Ureter (tissue), 1 donor: ENCODE measurements at regions not wholly inside any gene's neighbourhood (a gene's known extent, or its start where the extent isn't known, plus 50 kb on each side); places are given as distances from the start of the nearest gene placed in this dataset.
"Not testable (repeated sequence)": the region's sequence is repeated elsewhere in the genome, so short reads cannot be mapped to it uniquely, and the experiment has no call there.

Experiments used
- DNase-seq: peaks from one replicate; pipeline ENCODE4 v3.0.0-alpha.2; 2020; ENCODE audit warnings: low spot score
- donor health status: DM: yes; HTN: yes; CAD: no.

DNA sequence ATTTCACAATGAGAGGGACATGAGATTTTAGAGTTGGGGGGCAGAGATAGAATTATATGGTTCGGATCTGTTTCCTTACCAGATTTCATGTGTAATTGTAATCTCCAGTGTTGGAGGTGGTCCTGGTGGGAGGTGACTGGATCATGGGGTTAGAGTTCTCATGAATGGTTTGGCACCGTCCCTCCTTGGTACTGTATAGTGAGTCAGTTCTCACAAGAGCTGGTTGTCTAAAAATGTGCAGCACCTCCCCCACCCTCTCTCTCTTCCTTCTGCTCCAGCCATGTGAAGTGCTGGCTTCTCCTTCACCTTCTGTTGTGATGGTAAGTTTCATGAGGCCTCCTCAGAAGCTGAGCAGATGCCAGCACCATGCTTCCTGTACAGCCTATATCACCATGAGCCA lies 138.1 kb downstream of the SCG2 start:
- DNase-seq: no peak

DNA sequence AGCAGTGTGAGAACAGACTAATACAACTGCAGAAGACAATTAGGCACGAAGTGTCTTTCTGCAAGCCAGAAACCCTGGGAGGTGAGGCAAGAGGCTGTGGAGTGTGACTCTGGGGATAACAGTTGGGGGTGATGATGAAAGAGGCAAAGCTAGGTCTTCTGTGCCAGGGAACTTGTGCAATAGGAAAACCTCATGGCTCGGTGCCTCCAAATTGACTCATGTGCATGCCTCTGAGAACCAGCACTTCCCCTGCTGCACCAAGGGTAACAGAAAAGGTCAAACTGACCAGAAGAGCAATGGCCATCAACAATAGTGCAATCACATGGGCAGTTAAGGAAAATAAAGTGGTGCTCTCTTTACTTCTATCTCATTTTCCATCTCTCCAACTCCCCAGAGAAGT lies 136.4 kb downstream of the SCG2 start:
- DNase-seq: peak; percentile 85

DNA sequence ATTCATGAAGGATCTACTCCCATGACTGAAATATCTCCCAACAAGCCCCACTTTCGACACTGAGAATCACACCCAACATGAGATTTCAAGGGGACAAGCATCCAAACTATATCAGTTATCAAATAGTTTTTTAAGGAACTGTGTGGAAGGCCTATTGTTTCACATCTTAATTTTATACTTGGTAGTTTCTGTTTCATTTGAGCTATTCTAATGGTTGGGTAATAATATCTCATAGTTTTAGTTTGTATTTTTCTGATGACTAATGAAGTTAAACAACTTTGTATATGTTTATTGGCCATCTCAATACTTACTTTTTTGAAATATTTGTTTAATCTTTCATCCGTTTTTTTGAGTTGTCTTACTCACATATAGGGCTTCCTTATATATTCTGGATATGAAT lies 135.0 kb downstream of the SCG2 start:
- no peak for DNase-seq

DNA sequence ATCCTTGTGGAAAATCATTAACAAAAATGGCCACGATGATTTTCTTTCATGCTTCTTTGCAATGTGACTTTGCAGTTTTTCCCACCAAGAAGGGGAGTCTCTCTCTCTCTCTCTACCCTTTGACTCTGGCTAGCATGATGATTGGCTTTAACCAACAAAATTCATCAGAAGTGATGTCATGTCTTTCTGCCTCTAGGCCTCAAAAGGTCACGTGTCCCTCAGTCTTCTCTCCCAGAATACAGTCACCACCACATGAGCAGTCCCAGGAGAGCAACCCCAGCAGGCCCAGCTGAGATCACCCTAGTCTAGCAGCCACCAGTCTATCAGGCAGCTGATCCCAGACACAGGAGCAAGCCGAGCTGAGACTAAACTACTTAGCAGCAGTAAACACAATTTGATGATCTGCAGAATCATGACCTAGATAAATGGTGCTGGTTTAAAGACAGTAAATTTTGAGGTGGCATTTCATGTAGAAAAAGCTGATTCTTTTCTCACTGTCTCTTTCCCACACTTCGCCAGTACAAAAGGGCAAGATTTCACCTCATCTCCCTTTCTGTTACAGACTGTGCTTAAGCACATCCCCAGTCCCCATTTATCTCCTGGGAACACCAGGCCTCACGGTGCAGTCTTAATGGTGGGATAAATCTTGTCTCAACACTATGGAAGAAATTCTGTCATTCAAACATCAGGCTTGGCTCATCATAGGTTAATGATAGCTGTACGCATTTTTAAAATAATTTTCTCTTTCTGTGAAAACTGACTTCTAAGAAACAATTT lies 132.7 kb downstream of the SCG2 start:
- no peak for DNase-seq

DNA sequence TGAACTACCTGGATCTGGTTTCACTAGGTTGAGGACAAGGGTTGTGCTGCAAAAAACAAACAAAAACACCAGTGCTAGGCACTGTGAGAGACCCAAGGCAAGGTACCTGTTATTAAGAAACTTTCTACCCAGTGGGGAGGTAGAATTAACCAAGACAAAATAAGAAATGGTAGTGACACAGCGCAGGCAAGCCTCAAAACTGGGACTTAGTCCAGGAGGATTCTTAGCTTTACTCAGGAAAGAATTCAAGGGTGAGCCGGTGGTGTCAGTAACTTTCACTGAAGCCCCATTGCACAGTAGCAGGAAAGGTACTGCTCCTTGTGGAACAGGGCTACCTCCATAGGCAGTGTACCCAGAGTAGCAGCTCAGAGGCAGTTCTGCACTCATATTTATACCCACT lies 131.6 kb downstream of the SCG2 start:
- no peak for DNase-seq

DNA sequence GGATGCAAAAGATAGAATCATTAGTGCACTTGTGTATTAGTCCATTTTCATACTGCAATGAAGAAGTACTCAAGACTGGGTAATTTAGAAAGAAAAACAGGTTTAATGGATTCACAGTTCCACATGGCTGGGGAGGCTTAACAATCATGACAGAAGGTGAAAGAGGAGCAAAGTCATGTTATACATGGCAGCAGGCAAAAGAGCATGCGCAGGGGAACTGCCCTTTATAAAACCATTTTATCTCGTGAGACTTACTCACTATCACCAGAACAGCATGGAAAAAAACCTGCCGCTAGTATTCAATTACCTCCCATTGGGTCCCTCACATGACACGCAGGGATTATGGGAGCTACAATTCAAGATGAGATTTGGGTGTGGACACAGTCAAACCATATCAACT lies 129.4 kb downstream of the SCG2 start:
- DNase-seq: no peak

DNA sequence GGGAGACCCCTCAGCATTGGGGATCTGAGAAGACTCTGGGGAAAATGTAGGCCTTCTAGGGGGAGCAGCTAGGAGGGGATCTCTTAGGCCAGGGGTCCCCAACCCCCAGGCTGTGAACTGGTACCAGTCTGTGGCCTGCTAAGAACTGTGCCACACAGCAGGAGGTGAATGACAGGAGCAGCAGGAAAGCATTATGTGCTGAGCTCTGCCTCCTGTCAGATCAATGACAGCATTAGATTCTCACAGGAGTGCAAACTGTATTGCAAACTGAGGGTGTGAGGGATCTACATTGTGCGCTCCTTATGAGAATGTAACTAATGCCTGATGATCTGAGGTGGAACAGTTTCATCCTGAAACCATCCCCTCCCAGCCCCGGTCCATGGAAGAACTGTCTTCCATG lies 127.3 kb downstream of the SCG2 start:
- no peak for DNase-seq

DNA sequence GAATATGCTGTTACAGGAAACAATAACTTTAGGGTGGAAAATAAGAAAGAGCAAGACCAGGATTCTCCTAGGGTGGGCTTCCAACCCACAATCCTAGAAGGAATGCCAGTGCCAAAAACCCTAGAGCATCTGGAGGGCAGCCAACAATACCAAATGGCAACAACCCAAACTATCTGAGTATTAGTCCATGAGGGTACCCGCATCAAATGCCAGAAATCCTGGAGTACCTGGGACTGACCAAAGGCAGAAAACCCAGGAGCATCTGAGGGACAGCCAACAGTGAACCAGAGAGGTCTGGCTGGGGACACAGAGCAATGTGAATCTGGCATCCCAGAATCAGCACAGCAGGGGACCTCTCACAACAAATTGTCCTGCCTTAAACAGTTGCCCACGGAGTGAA lies 126.3 kb downstream of the SCG2 start:
- DNase-seq: no peak

DNA sequence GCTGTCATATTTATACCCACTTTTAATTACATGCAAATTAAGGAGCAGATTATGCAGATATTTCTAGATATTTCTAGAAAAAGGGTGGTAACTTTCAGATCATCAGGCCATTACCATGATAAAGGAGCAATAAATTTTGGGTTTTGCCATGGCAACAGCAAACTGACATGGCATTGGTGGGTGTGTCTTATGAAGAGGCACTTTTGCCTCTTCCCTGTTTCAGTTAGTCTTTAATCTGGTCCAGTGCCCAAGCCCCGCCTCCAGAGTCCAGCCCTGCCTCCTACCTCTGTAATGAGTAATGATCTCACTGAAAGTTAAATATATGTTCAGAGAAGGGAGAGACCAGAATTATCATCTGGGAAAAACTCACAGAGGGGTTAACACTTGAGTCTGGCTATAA lies 124.8 kb downstream of the SCG2 start:
- no peak for DNase-seq

DNA sequence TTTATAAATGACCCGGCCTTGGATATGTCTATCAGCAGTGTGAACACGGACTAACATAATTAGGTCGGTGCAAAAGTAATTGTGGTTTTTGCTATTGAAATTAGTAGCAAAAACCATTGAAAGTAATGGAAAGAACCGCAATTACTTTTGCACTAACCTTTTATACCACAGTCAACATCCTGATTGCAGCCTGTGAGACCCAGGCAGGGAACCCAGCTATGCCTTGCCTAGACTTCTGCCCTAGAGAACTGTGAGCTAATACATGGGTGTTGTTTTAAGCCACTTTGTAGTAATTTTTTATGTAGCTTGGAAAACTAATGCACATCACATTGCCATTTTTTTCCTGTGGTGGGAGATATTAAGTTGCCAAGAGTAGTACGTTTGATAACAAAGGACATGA lies 120.7 kb downstream of the SCG2 start:
- DNase-seq: no peak

DNA sequence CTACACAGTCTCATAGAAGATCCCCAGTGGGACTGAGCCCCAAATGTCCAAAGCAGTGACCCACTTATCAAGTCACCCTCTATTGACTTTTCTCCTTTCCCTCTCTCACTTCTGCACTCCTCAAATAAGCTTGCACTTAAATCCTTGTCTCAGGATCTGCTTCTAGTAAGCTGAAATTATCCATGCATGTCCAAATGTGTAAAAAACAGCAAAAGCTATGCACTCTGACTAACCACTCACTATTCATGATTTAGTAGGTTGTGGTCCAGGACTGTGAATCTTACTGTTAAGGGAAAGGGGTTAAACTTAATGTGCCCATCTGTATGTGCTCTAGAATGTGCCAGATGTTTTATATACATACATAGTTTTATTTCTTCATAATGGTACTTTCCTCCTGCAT lies 115.4 kb downstream of the SCG2 start:
- DNase-seq: no peak

DNA sequence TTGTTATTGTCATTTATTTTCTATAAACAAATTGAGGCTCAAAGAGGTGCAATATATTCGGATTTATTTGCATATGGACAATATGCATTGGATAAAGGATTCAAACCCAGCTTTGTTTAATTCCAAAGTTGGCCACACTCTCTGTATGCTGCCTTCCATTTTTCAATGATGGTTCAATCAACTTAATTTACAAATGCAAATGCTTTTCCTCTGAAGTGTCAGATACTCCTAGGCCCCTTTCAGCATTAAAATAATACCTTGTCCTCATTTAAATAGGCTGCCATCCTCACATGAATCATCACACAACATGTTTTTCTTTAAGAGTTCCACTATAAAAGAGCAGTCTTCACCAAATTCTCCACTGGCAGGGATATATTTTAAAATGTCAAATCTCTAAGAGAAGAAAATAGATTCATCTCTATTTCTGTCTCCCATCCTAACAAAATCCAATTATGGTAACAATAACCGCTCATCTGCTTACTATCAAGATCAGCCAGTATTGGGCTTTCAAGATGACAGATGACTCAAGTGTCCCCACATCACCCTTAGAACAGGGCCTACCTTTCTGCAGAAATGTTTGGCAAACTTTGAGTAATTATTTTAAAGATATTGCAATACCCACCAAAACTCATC lies 114.8 kb downstream of the SCG2 start:
- no peak for DNase-seq

DNA sequence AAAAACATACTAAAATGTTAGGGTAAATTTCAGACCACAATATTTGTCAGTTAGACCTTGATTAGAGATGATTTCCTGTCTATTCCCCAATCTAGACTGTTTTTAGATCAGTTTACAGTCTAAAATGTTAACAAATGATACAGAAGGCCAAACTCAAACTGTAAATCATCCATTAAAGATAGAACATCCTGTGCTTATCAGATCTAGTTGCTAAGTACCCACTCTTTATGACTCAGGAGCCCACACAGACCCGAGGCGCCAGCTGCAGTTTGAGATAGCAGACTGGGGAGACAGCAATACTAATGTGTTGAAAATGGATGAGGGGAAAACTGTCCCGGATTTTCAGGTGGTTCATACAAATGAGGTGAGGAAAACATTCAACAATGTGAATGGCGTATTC lies 113.3 kb downstream of the SCG2 start:
- no peak for DNase-seq

DNA sequence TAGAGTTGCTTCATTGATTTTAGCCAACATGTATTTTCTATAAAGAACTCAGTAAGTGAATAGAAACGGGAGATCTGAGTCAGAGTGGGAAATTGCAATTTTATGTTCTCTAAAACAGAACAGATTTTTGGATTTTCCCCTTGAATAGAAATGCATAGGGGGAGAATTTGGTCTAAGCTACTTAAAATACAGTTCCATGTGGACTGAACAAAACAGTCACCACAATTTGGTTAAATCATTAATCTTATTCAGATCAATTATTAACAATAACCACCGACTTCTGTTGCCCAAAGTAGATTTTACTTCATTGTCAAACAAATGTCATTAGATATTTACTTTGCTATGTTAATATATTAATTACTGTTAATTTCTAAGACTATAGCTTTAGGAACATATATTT lies 107.7 kb downstream of the SCG2 start:
- no peak for DNase-seq

DNA sequence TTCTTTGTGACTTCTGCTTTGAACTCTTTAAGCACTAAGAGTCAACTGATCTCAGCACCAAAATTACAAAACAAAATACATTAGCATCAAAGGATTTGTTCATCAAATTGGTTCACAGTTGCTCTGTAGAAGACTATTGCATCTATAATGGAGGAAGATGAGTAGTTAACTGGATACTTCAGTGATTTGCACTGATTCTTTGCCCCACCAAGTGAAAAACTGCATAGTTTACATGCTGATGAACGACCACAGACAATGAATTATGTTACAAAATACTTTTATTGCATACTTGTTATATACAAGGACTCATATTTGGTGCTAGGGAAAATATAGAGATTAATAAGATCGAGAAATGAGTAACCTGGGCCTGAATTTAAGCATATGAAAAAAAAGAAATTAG lies 107.2 kb downstream of the SCG2 start:
- no peak for DNase-seq

DNA sequence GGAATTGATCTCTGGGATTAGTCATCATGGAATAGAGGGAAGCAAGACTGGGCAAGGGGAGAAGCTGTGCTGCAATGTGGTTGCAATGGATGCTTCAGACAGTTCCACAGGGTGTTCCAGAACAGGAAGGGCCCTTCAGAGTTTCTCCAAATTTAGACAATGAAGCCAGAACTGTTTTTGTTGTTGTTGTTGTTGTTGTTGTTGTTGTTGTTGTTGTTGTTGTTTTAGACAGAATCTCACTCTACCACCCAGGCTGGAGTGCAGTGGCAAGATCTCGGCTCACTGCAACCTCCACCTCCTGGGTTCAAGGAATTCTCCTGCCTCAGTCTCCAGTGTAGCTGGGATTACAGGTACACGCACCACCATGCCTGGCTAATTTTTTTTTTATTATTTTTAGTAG lies 105.3 kb downstream of the SCG2 start:
- DNase-seq: not testable (repeated sequence)

DNA sequence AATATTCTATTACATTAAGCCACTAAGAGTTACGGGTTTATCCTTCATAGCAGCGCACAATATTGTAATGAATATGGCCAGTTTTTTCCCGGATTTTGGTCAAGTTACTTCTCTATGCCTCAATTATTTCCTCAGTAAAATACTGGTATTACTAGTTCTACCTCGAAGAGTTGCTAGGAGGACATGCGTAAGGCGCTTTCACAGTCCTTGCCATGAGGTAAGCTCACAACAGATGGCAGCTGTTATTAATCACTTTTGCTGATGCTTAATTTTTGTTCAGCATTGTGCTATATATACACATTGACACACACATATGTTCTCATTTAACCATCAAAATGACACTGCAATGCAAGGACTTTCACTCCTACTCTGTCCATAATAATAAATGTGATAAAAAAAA lies 101.5 kb downstream of the SCG2 start:
- no peak for DNase-seq

DNA sequence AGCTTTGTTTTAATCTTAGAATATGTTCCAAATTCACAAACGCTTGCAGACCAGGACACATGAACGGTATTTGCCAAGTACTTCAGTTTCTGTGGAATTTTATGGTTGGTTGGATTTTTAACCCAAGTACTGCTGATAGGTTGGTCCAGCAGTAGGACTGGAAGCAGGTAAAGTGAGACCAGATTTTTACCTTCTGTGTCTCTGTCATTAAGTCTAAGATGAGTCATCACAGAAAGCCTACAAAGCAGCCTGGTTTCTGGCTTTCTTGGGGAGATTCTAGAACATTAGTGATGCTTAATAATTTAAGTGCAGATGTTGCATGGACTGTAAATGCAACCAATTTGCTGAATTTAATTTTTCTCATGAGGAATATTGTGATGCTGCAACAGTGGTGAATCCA lies 100.5 kb downstream of the SCG2 start:
- DNase-seq: no peak

DNA sequence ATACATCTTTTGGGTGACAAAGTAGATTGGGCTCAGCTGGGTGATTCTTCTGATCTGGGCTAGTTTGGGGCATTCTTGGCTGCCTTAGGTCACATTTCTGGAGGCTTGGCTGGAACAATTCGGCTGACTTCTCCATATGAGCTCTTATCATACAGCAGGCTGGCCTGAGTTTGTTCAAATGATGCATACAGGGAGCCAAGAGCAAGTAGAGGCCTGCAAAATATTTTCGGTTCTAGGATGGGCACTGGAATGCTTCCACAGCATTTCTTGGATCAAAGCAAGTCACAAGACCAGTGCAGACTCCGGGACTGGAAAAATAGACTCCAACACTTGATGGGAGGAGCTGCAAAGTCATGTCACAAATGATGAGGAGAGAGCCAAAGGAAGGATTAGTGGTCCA lies 98.4 kb downstream of the SCG2 start:
- no peak for DNase-seq

DNA sequence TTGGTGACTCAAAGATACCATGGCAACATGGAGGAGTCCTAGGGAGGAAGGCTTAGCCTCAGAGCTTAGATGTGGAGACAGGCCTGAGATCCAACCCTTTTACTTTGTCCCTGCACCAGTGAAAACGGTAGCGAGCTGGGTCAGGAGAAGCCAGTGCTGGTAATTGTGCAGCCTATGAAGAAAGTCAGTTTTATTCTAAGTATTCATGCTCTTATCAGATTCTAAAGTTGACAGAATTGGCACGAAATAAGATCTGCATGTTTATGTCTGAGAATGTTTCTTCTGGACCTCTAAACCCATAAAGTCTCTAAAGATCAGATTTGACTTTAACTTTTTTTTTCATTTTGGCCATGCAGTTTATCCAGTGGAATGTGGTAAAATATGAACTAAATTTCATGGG lies 93.8 kb downstream of the SCG2 start:
- no peak for DNase-seq

DNA sequence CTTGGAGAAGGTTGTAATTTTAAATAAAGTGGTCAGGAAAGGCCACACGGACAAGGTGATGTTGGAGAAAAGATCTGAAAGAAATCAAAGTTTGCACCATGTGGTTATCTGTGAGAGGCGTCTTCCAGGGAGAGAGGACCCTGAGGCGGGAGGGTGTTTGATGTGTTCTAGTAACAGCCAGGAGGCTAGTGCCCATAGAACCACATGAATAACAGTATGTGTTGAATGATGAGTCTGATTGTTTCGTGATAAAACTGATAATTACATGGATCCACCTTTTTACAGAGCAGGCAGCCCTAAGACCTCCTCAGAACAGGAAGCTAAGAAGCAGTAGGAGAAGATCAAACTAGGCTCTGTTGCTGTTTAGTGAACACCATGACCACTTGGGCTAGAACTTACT lies 91.4 kb downstream of the SCG2 start:
- no peak for DNase-seq

DNA sequence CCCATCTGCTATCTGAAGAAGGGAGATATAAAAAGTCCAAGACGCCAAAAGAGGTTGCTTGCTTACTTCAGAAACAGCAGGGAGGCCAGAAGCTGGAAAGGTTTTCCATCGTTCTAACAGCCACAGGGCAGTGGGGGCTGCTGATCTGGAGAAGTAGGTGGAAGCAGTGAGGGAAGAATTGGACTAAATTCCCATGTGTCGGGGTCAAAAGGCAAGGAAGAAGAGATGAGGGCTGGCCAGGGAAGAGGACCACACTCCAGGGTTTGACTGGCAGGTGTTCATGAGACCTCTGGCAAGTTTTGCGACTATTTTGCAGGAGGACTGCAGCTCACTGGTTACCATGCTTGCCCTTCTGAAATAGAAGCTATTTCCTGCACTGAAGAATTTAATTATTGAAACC lies 91.0 kb downstream of the SCG2 start:
- DNase-seq: no peak

DNA sequence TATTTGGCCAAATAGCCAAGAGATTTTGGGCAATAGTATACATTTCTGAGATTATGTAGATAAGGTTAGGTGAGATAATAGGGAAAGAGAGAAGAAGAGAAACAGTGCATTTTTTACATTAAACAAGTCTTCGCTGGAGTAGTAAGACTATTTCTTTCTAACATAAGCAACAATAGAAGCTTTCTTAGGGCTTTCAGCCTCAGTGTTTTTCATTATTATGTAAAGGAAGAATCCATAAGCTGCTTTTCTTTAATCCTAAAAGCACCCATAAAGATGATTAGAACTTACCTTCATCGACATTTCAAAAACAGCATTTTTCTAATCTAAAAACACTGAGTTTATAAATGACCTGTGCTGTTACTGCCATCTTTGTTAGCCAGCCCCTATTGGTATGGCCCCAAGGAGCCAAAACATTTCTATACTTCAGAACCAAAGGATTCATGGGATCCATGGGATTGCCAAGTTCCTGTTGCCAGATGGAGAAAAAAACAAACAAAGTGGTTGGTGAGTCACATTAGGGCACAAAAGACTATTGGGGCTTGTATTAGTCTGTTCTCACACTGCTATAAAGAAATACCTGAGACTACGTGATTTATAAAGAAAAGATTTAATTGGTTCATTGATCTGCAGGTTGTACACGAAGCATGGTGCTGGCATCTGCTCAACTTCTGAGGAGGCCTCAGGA lies 88.2 kb downstream of the SCG2 start:
- no peak for DNase-seq
